ENCODE measurements at regions not wholly inside any gene's neighbourhood (a gene's known extent, or its start where the extent isn't known, plus 50 kb on each side); places are given as distances from the start of the nearest gene placed in this dataset.

DNA sequence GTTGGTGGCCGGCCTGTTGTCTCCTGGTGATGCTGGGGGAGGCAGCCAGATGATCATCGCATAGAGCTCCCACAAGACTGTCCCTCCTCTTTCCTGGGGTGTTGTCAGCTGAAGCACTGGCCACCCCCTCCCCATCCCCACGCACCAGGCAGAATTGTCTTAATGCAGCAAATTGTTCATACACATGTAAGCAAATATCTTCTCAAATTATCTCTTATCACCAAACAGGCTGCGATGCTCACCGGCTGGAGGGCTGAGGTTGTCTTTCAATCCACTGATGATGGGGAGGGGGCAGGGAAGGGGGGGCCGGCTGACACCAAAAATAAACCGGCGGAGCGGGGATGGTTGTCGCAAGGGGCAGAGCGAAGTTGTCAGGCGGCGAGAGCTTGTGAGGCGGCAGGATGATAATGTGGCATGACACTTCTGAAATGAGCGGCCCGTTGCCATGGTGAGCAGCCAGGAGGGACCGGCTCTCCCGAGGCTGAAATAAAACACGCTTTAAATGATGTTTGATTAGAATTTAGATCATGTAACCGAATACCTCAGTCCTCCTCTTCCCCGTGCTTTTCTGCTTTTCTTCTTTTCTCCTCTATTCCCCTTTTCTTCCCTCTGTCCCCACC, 59.8 kb downstream of the MRM1 start:
- Histone ChIP-seq H3K4me1 (ENCODE audit: control insufficient read depth, insufficient read depth, low read length) (peaks cover 9% of the 10 kb centered on the region), H3K4me3 (ENCODE audit: low read length) (no peak overlapping the region), H3K27me3 (ENCODE audit: control insufficient read depth, insufficient read depth, low read length) (peaks cover 40% of the 10 kb centered on the region), H3K9me3 (ENCODE audit: control insufficient read depth, low read length) (no peaks in the 10 kb centered on the region), H3K36me3 (ENCODE audit: control insufficient read depth, insufficient read depth, low read length) (no peaks in the 10 kb centered on the region), H3K9ac (ENCODE audit: low read length) (no peak overlapping the region)

DNA sequence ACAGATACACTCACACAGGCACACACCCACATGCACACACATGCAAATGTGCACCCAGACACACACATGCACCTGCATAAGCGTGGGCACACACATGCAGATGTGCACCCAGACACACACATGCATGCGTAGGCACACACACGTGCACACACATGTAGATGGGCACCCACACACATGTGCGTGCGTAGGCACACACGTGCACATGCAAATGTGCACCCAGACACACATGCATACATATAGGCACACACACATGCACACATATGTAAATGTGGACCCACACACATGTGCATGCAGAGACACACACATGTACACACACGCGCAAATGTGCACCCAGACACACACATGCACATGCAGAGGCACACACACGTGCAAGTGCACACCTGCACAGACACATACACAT, 60.3 kb downstream of the MRM1 start:
- peaks cover 9% of the 10 kb centered on the region for H3K4me1 ChIP-seq (ENCODE audit: control insufficient read depth, insufficient read depth, low read length)
- H3K9ac ChIP-seq (ENCODE audit: low read length), result no peak overlapping the region
- H3K4me3 ChIP-seq (ENCODE audit: low read length), result no peak overlapping the region
- H3K9me3 ChIP-seq (ENCODE audit: control insufficient read depth, low read length), result no peaks in the 10 kb centered on the region
- H3K27me3 ChIP-seq (ENCODE audit: control insufficient read depth, insufficient read depth, low read length), result peaks cover 41% of the 10 kb centered on the region
- no peaks in the 10 kb centered on the region for H3K36me3 ChIP-seq (ENCODE audit: control insufficient read depth, insufficient read depth, low read length)

DNA sequence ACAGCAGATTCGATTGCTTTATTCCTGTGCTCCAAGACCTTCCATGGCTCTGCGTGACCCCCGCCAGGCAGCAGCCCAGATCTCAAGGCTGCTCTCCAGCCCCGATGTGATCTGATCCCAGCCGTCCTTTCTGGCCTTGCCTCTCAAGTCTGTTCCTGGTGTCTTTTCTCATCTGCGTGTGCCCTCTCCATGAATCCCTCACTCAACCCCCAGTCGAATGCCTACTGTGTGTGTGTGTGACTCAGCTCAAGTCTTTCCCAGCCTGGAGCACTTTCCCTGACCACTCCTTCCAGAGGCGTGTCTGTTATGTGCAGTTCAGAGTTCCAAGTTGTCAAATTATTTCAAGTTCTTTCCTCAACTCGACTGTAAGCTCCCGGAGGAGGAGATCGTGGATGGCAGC, 64.0 kb downstream of the MRM1 start:
- no peaks in the 10 kb centered on the region for H3K9me3 ChIP-seq (ENCODE audit: control insufficient read depth, low read length)
- H3K36me3 ChIP-seq (ENCODE audit: control insufficient read depth, insufficient read depth, low read length), result no peaks in the 10 kb centered on the region
- H3K27me3 ChIP-seq (ENCODE audit: control insufficient read depth, insufficient read depth, low read length), result peaks cover 16% of the 10 kb centered on the region
- no peak overlapping the region for H3K4me3 ChIP-seq (ENCODE audit: low read length)
- no peaks in the 10 kb centered on the region for H3K4me1 ChIP-seq (ENCODE audit: control insufficient read depth, insufficient read depth, low read length)
- no peak overlapping the region for H3K9ac ChIP-seq (ENCODE audit: low read length)

DNA sequence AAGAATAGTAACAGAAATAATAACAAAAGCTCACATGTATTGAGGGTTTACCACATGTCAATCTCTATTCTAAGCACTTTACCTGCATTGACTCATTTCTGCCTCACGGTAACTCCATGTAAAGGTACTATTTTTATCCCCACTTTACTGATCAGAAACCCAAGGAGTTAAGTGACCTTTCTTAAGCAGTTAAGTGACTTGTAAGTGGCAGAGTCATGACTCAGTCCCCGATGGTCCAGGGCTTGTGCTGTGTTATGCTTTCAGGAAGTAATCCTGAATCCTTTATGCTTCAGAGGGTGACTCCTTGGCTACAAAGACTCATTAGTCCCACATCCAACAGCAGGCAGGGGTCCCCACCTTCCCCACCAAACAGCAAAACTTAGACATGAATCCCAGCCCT, 66.5 kb downstream of the MRM1 start:
- Histone ChIP-seq H3K9me3 (ENCODE audit: control insufficient read depth, low read length) (no peaks in the 10 kb centered on the region), H3K4me1 (ENCODE audit: control insufficient read depth, insufficient read depth, low read length) (no peaks in the 10 kb centered on the region), H3K4me3 (ENCODE audit: low read length) (no peak overlapping the region), H3K27me3 (ENCODE audit: control insufficient read depth, insufficient read depth, low read length) (peaks cover 8% of the 10 kb centered on the region), H3K9ac (ENCODE audit: low read length) (no peak overlapping the region), H3K36me3 (ENCODE audit: control insufficient read depth, insufficient read depth, low read length) (no peaks in the 10 kb centered on the region)

DNA sequence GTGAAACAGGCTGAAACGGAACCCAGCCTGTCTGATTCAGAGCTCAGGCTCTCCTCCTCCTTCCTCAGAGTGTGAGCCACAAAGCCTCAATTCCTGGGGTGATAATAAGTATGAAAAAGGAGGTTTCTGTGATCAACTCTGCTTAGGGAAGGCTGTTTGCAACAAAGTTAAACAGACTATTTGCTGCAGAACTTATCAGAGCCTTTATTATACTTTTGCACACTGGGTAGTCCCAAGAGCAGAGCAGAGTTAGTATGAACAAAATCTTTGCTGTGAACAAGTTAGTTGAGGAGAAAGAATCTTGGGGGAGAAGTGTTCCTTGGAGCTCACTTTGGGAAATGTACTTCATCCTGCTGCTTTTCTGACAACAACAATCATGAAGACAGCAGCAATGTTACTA, 67.4 kb downstream of the MRM1 start:
- Histone ChIP-seq H3K9me3 (ENCODE audit: control insufficient read depth, low read length) (no peaks in the 10 kb centered on the region), H3K4me1 (ENCODE audit: control insufficient read depth, insufficient read depth, low read length) (no peaks in the 10 kb centered on the region), H3K4me3 (ENCODE audit: low read length) (no peak overlapping the region), H3K36me3 (ENCODE audit: control insufficient read depth, insufficient read depth, low read length) (no peaks in the 10 kb centered on the region), H3K9ac (ENCODE audit: low read length) (no peak overlapping the region), H3K27me3 (ENCODE audit: control insufficient read depth, insufficient read depth, low read length) (peaks cover 8% of the 10 kb centered on the region)

DNA sequence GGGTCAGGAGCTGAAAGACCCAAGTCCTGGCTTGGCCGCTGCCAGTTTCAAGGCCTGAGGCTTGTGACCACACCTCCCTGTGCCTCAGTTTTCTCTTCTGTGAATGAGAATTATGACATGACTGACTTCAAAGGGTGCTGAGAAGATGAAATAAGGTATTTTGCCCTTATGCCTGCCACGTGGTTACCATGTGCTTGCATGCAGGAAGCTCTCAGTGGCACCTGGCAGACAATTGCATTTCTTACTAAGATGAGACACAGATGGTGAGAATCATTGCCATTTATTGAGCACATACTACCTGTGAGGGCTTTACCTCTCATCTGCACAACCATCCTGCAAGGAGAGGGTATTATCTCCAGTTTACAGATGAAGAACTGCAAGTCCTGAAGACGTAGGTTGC, 69.8 kb downstream of the MRM1 start:
- no peak overlapping the region for H3K9ac ChIP-seq (ENCODE audit: low read length)

DNA sequence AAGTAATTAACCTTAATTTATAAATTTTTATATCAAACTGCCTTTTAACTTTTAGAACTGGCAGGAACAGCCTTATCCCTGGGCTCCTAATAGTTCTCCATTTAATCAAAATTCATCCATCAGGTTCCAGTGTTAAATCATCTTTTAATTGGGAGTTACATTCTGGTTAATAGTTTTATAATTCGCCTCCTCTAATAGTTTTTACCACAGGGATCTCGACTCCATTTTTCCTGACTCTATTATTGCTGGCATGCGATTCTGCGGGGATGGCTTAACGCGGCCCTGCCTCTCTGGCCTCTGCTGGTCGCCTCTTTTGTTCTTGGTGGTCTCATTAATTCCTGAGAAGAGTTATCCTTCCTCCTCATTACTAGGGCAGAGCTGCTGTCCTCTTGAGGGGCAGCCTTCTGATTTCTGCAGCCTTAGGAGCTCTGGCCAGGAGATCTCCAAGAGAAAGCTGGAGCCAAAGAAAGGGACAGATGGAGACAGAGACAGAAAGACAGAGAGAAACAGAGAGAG, 71.1 kb downstream of the MRM1 start:
- H3K9me3 ChIP-seq (ENCODE audit: control insufficient read depth, low read length), result no peaks in the 10 kb centered on the region
- no peak overlapping the region for H3K9ac ChIP-seq (ENCODE audit: low read length)
- no peaks in the 10 kb centered on the region for H3K4me1 ChIP-seq (ENCODE audit: control insufficient read depth, insufficient read depth, low read length)
- H3K36me3 ChIP-seq (ENCODE audit: control insufficient read depth, insufficient read depth, low read length), result no peaks in the 10 kb centered on the region
- H3K4me3 ChIP-seq (ENCODE audit: low read length), result no peak overlapping the region
- no peaks in the 10 kb centered on the region for H3K27me3 ChIP-seq (ENCODE audit: control insufficient read depth, insufficient read depth, low read length)

More for the DNA sequence above, 69.8 kb downstream of the MRM1 start:
- H3K36me3 ChIP-seq (ENCODE audit: control insufficient read depth, insufficient read depth, low read length), result no peaks in the 10 kb centered on the region
- H3K27me3 ChIP-seq (ENCODE audit: control insufficient read depth, insufficient read depth, low read length), result peaks cover 8% of the 10 kb centered on the region
- no peak overlapping the region for H3K4me3 ChIP-seq (ENCODE audit: low read length)
- no peaks in the 10 kb centered on the region for H3K4me1 ChIP-seq (ENCODE audit: control insufficient read depth, insufficient read depth, low read length)
- H3K9me3 ChIP-seq (ENCODE audit: control insufficient read depth, low read length), result no peaks in the 10 kb centered on the region

DNA sequence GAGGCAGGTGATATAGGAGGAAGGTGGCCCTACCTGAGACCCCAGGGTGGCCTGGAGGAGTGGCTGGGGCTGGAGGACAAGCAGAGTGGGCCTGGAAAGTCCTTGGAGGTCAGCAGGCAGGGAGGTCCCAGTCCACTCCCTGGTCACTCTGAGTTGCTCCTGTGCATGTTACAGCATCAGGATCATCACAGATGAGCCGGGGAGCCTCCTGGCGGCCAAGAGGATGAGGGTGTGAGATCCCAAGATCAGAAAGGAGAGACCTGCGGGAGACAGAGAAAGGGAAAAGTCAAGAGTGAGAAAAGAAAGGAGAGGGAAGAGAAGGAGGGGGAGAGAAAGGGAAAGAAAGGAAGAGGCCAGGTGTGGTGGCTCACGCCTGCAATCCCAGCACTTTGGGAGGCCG, 71.7 kb downstream of the MRM1 start:
- Histone ChIP-seq H3K9me3 (ENCODE audit: control insufficient read depth, low read length) (no peaks in the 10 kb centered on the region), H3K27me3 (ENCODE audit: control insufficient read depth, insufficient read depth, low read length) (no peaks in the 10 kb centered on the region), H3K36me3 (ENCODE audit: control insufficient read depth, insufficient read depth, low read length) (no peaks in the 10 kb centered on the region), H3K4me3 (ENCODE audit: low read length) (no peak overlapping the region), H3K9ac (ENCODE audit: low read length) (no peak overlapping the region), H3K4me1 (ENCODE audit: control insufficient read depth, insufficient read depth, low read length) (no peaks in the 10 kb centered on the region)

DNA sequence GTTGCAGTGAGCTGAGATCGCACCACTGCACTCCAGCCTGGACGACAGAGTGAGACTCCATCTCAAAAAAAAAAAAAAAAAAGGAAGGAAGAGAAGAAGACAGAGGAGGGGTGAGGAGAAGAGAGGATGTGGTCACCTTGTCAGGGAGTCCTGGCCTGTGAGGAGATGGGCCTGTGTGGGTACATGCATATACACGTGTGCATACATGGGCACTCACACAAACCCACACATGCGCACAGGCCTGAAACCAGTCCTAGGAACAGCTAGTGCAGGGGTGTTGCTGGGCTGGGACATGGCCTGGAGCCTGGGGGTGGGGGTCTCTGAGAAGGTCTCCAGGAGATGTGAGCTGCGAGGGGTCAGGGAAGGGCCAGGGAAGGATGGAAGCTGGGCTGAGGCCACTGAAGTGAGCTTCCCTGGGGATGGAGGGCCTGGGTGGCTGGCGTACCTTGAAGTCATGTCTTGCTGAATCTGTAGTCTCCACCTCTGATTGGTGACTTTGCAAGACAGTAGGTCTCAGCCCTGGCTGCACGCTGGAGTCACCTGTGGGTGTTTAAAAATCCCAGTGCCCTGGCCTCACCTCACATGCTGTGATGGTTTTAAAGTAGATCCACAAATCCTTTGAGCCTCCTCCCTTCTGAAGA, 72.4 kb downstream of the MRM1 start:
- Histone ChIP-seq H3K9me3 (ENCODE audit: control insufficient read depth, low read length) (no peaks in the 10 kb centered on the region), H3K4me1 (ENCODE audit: control insufficient read depth, insufficient read depth, low read length) (no peaks in the 10 kb centered on the region), H3K27me3 (ENCODE audit: control insufficient read depth, insufficient read depth, low read length) (no peaks in the 10 kb centered on the region), H3K36me3 (ENCODE audit: control insufficient read depth, insufficient read depth, low read length) (no peaks in the 10 kb centered on the region), H3K9ac (ENCODE audit: low read length) (no peak overlapping the region), H3K4me3 (ENCODE audit: low read length) (no peak overlapping the region)

DNA sequence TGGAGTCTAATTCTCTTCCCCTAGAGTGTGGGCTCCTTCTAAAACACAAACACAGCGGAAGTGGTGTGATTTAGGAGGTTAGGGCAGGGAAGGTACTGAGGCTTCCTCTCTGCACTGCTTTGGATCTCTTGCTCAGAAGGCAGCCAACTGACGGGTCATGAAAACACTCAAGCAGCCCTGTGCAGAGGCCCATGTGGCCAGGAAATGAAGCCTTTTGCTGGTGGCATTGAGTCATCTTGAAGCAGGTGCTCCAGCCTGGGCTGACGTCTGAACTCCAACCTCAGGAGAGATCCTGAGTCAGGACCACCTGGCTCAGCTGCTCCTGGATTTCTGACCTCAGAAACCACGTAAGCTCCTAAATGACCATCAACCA, 72.9 kb downstream of the MRM1 start:
- Histone ChIP-seq H3K9me3 (ENCODE audit: control insufficient read depth, low read length) (no peaks in the 10 kb centered on the region), H3K4me1 (ENCODE audit: control insufficient read depth, insufficient read depth, low read length) (no peaks in the 10 kb centered on the region), H3K27me3 (ENCODE audit: control insufficient read depth, insufficient read depth, low read length) (no peaks in the 10 kb centered on the region), H3K4me3 (ENCODE audit: low read length) (no peak overlapping the region), H3K36me3 (ENCODE audit: control insufficient read depth, insufficient read depth, low read length) (no peaks in the 10 kb centered on the region), H3K9ac (ENCODE audit: low read length) (no peak overlapping the region)

DNA sequence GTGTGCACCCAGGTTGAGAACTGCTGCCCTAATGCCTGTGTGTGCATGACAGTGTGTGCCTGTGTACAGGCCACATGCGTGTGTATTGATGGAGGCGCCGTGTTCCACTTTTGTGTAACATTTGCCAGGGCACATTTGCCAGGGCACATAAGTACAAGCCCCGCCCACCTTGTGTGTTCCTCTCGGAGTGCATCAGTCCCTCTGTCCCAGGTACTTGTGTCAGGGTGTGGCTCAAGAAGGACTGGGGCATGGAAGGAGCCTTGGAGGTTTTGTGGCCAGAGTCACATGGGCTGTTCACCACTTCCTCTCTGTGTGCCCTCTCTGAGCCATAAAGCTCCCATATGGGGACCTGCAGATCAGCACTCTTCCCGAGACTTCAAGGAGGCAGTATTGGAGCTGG, 73.9 kb downstream of the MRM1 start:
- Histone ChIP-seq H3K4me3 (ENCODE audit: low read length) (no peak overlapping the region), H3K9me3 (ENCODE audit: control insufficient read depth, low read length) (no peaks in the 10 kb centered on the region), H3K9ac (ENCODE audit: low read length) (no peak overlapping the region), H3K4me1 (ENCODE audit: control insufficient read depth, insufficient read depth, low read length) (no peaks in the 10 kb centered on the region), H3K36me3 (ENCODE audit: control insufficient read depth, insufficient read depth, low read length) (no peaks in the 10 kb centered on the region), H3K27me3 (ENCODE audit: control insufficient read depth, insufficient read depth, low read length) (no peaks in the 10 kb centered on the region)

DNA sequence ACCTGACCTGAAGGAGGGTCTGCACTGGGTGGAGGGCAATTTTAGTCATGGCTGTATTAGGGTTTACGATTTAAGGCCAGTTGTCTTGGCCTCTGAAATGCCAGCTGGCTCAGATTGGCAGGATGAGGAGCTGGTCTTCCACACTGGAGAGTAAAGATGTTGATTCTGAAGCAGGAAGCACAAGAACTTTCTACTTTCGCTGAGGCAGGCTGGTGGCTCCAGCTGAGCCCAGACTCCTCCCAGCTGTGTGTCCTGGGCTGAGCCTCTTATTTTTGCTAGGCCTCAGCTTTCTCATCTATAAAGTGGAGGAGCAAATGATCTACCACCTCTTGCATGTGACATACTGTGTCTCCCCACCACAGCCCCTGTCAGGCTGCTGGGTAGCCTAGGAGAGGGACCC, 74.4 kb downstream of the MRM1 start:
- Histone ChIP-seq H3K9ac (ENCODE audit: low read length) (no peak overlapping the region), H3K4me1 (ENCODE audit: control insufficient read depth, insufficient read depth, low read length) (no peaks in the 10 kb centered on the region), H3K36me3 (ENCODE audit: control insufficient read depth, insufficient read depth, low read length) (no peaks in the 10 kb centered on the region), H3K4me3 (ENCODE audit: low read length) (no peak overlapping the region), H3K9me3 (ENCODE audit: control insufficient read depth, low read length) (no peaks in the 10 kb centered on the region), H3K27me3 (ENCODE audit: control insufficient read depth, insufficient read depth, low read length) (no peaks in the 10 kb centered on the region)

Measured in mucosa of stomach (tissue), 1 donor.